ENCODE measurements at regions not wholly inside any gene's neighbourhood (a gene's known extent, or its start where the extent isn't known, plus 50 kb on each side); places are given as distances from the start of the nearest gene placed in this dataset.

DNA sequence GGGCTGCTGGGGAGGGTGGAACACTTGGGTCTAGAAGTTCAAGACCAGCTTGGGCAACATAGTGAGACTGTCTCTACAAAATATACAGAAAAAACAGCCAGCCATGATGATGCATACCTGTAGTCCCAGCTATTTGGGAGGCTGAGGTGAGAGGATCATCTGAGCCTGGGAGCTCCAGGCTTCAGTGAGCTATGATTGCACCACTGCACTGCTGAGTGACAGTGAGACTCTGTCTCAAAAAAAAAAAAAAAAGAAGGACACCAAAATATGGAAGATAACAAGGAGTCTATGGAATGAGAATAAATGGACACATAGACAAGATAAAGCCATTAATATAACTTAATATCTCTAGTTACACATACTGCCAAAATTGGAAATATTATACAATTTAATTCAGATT is 62.7 kb upstream of the IL15 start:
- H3K4me1 Mint-ChIP-seq, result no peaks in the 10 kb centered on the region
- H3K27me3 Mint-ChIP-seq, result no peaks in the 10 kb centered on the region
- no peaks in the 10 kb centered on the region for H3K9me3 Mint-ChIP-seq
- CTCF ChIA-PET, result no interaction called here
- no peaks in the 10 kb centered on the region for H3K36me3 ChIP-seq (ENCODE audit: insufficient read depth, low read length)
- H3K4me3 Mint-ChIP-seq, result no peak overlapping the region
- no peak overlapping the region for H3K4me3 ChIP-seq (ENCODE audit: low read length)
- H3K9me3 ChIP-seq (ENCODE audit: low read length), result no peaks in the 10 kb centered on the region
- H3K27ac Mint-ChIP-seq, result no peak overlapping the region
- no peaks in the 10 kb centered on the region for H3K27me3 ChIP-seq (ENCODE audit: insufficient read depth, low read length, poor library complexity, severe bottlenecking)
- no peak for DNase-seq
- POLR2A ChIA-PET, result no interaction called here
- H3K27ac ChIP-seq (ENCODE audit: low read depth, low read length), result no peak overlapping the region
- no peaks in the 10 kb centered on the region for H3K4me1 ChIP-seq (ENCODE audit: insufficient read depth, low read length)
- H3K36me3 Mint-ChIP-seq, result no peaks in the 10 kb centered on the region

DNA sequence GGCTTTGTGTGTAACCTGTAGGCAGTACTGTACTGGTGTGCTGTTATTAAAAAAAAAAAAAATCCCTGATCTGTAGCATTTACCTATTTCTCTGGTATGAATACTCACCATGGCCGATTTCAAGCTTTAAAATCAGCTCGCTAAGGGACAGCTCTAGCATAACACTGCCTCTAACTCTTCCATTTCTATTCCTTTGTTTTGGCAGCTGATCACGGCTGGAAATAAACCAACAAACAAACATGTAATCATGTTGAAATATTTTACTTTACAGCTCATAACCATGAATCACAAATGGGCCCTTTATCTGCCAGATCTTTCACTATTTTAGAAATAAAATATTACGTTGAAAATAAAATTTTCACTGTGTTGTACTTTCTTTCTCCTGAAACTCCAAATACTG is 60.5 kb upstream of the IL15 start:
- H3K27me3 ChIP-seq (ENCODE audit: insufficient read depth, low read length, poor library complexity, severe bottlenecking), result no peaks in the 10 kb centered on the region
- H3K36me3 ChIP-seq (ENCODE audit: insufficient read depth, low read length), result no peaks in the 10 kb centered on the region
- Mint-ChIP-seq H3K4me1 (no peaks in the 10 kb centered on the region), H3K36me3 (no peaks in the 10 kb centered on the region), H3K27ac (no peak overlapping the region), H3K4me3 (no peak overlapping the region), H3K9me3 (no peaks in the 10 kb centered on the region), H3K27me3 (no peaks in the 10 kb centered on the region)
- no peak overlapping the region for H3K27ac ChIP-seq (ENCODE audit: low read depth, low read length)
- POLR2A ChIA-PET, result no interaction called here
- H3K4me1 ChIP-seq (ENCODE audit: insufficient read depth, low read length), result no peaks in the 10 kb centered on the region
- no peak overlapping the region for H3K4me3 ChIP-seq (ENCODE audit: low read length)
- DNase-seq, result no peak
- CTCF ChIA-PET, result no interaction called here
- no peaks in the 10 kb centered on the region for H3K9me3 ChIP-seq (ENCODE audit: low read length)

DNA sequence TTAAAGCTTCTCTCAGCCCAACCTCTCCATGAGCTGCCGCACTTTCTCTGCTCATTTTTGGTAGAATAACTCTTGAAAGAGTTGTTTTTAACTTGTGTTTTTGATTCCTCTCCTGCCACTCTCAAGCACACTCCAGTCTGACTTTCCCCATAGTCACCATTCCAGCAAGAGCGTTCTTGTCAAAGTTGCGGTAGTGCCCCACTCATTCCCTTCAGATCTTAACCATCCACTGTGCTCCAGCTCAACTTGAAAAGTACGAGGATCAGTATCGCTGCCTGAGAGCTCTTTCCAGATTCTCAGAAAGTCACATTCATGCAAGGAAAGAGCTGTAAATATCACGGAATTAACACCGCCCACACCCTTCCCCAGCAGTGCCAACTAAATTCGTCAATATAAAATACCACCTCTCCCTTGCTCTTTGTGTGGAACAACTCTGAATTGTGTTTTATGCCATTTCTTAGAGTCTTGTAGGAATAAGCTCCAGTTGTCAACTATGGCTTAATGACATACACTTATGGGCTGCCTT is 59.7 kb upstream of the IL15 start:
- Mint-ChIP-seq H3K4me3 (no peak overlapping the region), H3K36me3 (no peaks in the 10 kb centered on the region), H3K4me1 (no peaks in the 10 kb centered on the region), H3K27me3 (no peaks in the 10 kb centered on the region), H3K27ac (no peak overlapping the region), H3K9me3 (no peaks in the 10 kb centered on the region)
- ChIA-PET POLR2A (no interaction called here), CTCF (no interaction called here)
- no peaks in the 10 kb centered on the region for H3K4me1 ChIP-seq (ENCODE audit: insufficient read depth, low read length)
- H3K27ac ChIP-seq (ENCODE audit: low read depth, low read length), result no peak overlapping the region
- no peaks in the 10 kb centered on the region for H3K27me3 ChIP-seq (ENCODE audit: insufficient read depth, low read length, poor library complexity, severe bottlenecking)
- H3K4me3 ChIP-seq (ENCODE audit: low read length), result no peak overlapping the region
- no peaks in the 10 kb centered on the region for H3K9me3 ChIP-seq (ENCODE audit: low read length)
- DNase-seq, result no peak
- no peaks in the 10 kb centered on the region for H3K36me3 ChIP-seq (ENCODE audit: insufficient read depth, low read length)

DNA sequence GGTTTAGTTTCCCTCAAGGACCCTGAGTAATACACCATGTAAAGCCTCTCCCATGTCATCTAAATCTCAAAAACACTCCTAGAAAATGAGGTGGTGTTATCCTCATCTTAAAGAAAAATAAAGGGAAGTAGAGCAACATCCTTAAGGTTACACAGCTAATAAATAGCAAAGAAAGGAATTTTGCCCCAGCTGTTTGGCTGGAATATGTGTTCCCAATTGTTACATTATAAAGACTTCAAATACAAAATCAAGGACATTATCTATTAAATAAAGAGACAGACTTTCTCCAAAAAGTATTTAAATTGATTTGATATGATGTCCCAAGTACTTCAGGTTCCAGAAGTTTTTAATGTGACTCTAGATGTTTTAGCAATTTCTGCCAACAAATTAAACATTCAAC is 57.9 kb upstream of the IL15 start:
- no peaks in the 10 kb centered on the region for H3K9me3 Mint-ChIP-seq
- no peaks in the 10 kb centered on the region for H3K36me3 Mint-ChIP-seq
- H3K4me1 Mint-ChIP-seq, result no peaks in the 10 kb centered on the region
- CTCF ChIA-PET, result no interaction called here
- H3K4me1 ChIP-seq (ENCODE audit: insufficient read depth, low read length), result no peaks in the 10 kb centered on the region
- POLR2A ChIA-PET, result no interaction called here
- H3K36me3 ChIP-seq (ENCODE audit: insufficient read depth, low read length), result no peaks in the 10 kb centered on the region
- no peaks in the 10 kb centered on the region for H3K27me3 ChIP-seq (ENCODE audit: insufficient read depth, low read length, poor library complexity, severe bottlenecking)
- H3K27ac Mint-ChIP-seq, result no peak overlapping the region
- H3K27ac ChIP-seq (ENCODE audit: low read depth, low read length), result no peak overlapping the region
- H3K27me3 Mint-ChIP-seq, result no peaks in the 10 kb centered on the region
- no peaks in the 10 kb centered on the region for H3K9me3 ChIP-seq (ENCODE audit: low read length)
- DNase-seq, result no peak
- H3K4me3 Mint-ChIP-seq, result no peak overlapping the region
- H3K4me3 ChIP-seq (ENCODE audit: low read length), result no peak overlapping the region

DNA sequence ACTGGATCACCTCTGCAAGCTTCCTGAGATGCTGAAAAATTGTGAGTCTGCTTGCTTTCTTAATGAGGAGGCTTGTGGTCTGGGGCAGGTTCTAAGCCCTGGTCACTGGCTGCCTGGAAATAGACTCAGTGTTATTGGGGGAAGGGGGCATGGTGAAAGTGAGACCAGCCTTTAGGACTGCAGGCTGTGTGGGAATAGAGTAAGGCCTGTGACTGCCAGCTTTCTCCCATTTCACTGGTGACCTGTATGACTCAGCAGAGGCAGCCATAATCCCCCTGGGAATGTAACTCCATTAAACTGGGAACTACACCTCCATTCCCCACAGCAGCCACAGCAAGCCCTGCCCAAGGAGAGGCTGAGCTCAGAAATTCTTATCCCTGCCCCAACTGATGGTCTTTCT is 55.9 kb upstream of the IL15 start:
- H3K4me3 Mint-ChIP-seq, result no peak overlapping the region
- no peaks in the 10 kb centered on the region for H3K36me3 Mint-ChIP-seq
- no peaks in the 10 kb centered on the region for H3K4me1 Mint-ChIP-seq
- Histone ChIP-seq H3K4me1 (ENCODE audit: insufficient read depth, low read length) (no peaks in the 10 kb centered on the region), H3K27ac (ENCODE audit: low read depth, low read length) (no peak overlapping the region), H3K36me3 (ENCODE audit: insufficient read depth, low read length) (no peaks in the 10 kb centered on the region), H3K27me3 (ENCODE audit: insufficient read depth, low read length, poor library complexity, severe bottlenecking) (no peaks in the 10 kb centered on the region), H3K4me3 (ENCODE audit: low read length) (no peak overlapping the region), H3K9me3 (ENCODE audit: low read length) (no peaks in the 10 kb centered on the region)
- H3K27me3 Mint-ChIP-seq, result no peaks in the 10 kb centered on the region
- CTCF ChIA-PET, result no interaction called here
- no peak overlapping the region for H3K27ac Mint-ChIP-seq
- no peaks in the 10 kb centered on the region for H3K9me3 Mint-ChIP-seq
- no peak for DNase-seq
- POLR2A ChIA-PET, result no interaction called here

All from CD8-positive, alpha-beta memory T cell (primary cell).